SH-SY5Y (cell line): ENCODE measurements at regions not wholly inside any gene's neighbourhood (a gene's known extent, or its start where the extent isn't known, plus 50 kb on each side); places are given as distances from the start of the nearest gene placed in this dataset.

Experiments used
- GATA2 ChIP-seq: IDR thresholded peaks from 2 replicates; pipeline ENCODE4 v1.6.1; 2011; ENCODE audit warnings: mild to moderate bottlenecking, low read depth, low read length
- GATA3 ChIP-seq: IDR thresholded peaks from 2 replicates; pipeline ENCODE4 v1.6.1; 2011; ENCODE audit warnings: low read depth, mild to moderate bottlenecking, low read length, moderate library complexity

GRCh38 chr14:85088192-85088591, 441.8 kb upstream of the FLRT2 start:
- TF ChIP-seq GATA3 (no peak), GATA2 (no peak)
